ENCODE measurements at regions not wholly inside any gene's neighbourhood (a gene's known extent, or its start where the extent isn't known, plus 50 kb on each side); places are given as distances from the start of the nearest gene placed in this dataset.
"Not testable (repeated sequence)": the region's sequence is repeated elsewhere in the genome, so short reads cannot be mapped to it uniquely, and the experiment has no call there.

GRCh38 chr17:6254036-6254435, 180.9 kb downstream of the AIPL1 start:
- DNase-seq (ENCODE audit: insufficient read length) (no peak), FAIRE-seq (no peak)
- no peak for TF ChIP-seq POLR2A (IDR thresholded peaks at IDR 0.05; ENCODE audit: low read depth, low read length)
- no peak for TF ChIP-seq TAF1 (IDR thresholded peaks at IDR 0.05; ENCODE audit: borderline replicate concordance, low read depth, low read length)
- TF ChIP-seq POLR2AphosphoS5 (IDR thresholded peaks at IDR 0.05; ENCODE audit: low read depth, low read length) = no peak

DNA sequence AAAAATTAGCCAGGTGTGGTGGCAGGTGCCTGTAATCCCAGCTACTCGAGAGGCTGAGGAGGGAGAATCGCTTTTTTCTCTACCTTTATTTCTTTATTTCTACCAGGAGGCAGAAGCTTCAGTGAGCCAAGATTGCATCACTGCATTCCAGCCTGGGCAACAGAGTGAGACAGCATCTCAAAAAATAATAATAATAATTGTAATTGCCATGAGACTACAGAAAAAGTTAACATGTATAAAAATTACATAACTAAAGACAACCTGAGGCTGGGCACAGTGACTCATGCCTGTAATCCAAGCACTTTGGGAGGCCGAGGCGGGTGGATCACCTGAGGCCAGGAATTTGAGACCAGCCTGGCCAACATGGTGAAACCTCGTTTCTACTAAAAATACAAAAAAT, 181.5 kb downstream of the WSCD1 start:
- not testable (repeated sequence) for FAIRE-seq; DNase-seq (ENCODE audit: insufficient read length)

DNA sequence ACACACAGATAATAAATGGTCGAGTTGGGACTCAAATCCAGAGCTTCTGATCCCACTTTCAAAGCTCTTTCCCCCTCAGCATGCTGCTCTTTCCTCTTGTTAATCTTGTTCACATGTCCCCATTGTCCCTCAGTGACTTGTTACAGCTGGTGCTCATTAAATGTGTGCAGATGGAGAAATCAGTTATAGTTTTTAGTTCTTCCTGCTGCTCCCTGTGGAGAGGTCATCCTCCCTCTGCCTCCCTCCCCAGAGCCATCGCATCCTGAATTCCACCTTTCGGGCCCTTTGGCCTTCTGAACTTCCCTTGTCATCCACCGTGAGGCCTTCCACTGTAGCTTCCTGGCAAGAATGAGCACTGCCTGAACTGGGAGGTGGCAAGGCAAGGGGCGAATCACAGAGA, 179.6 kb downstream of the WSCD1 start:
- DNase-seq (ENCODE audit: insufficient read length) (no peak), FAIRE-seq (no peak)
- TF ChIP-seq TAF1 (IDR thresholded peaks at IDR 0.05; ENCODE audit: borderline replicate concordance, low read depth, low read length) (no peak), POLR2AphosphoS5 (IDR thresholded peaks at IDR 0.05; ENCODE audit: low read depth, low read length) (no peak), POLR2A (IDR thresholded peaks at IDR 0.05; ENCODE audit: low read depth, low read length) (no peak)

DNA sequence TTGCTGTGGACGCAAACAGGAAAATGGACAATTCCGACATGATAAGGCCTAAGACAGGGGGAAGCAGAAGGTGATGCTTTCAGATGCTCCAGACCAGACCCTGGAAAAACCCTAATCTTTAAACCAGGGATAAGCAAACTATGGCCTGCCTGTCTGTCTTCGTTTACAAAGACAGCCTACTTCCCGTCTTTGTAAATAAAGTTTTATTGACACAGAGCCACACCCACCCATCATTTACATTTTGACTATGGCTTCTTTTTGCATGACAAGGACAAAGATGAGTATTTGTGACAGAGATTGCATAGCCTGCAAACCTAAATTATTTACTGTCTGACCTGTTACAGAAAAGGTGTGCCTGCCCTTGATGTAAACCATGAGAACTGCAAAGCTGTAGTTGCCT, 177.9 kb downstream of the WSCD1 start:
- DNase-seq (ENCODE audit: insufficient read length) (no peak), FAIRE-seq (no peak)
- TF ChIP-seq TAF1 (IDR thresholded peaks at IDR 0.05; ENCODE audit: borderline replicate concordance, low read depth, low read length) (no peak), POLR2A (IDR thresholded peaks at IDR 0.05; ENCODE audit: low read depth, low read length) (no peak), POLR2AphosphoS5 (IDR thresholded peaks at IDR 0.05; ENCODE audit: low read depth, low read length) (no peak)

GRCh38 chr17:6245301-6246177, 175.4 kb downstream of the WSCD1 start:
- FAIRE-seq (no peak), DNase-seq (ENCODE audit: insufficient read length) (no peak)
- TF ChIP-seq TAF1 (IDR thresholded peaks at IDR 0.05; ENCODE audit: borderline replicate concordance, low read depth, low read length) (no peak), POLR2A (IDR thresholded peaks at IDR 0.05; ENCODE audit: low read depth, low read length) (no peak), POLR2AphosphoS5 (IDR thresholded peaks at IDR 0.05; ENCODE audit: low read depth, low read length) (no peak)

GRCh38 chr17:6244796-6245195, 174.6 kb downstream of the WSCD1 start:
- DNase-seq (ENCODE audit: insufficient read length) = no peak
- no peak for FAIRE-seq
- TF ChIP-seq POLR2AphosphoS5 (IDR thresholded peaks at IDR 0.05; ENCODE audit: low read depth, low read length) (no peak), TAF1 (IDR thresholded peaks at IDR 0.05; ENCODE audit: borderline replicate concordance, low read depth, low read length) (no peak), POLR2A (IDR thresholded peaks at IDR 0.05; ENCODE audit: low read depth, low read length) (no peak)

- FAIRE-seq (no peak), DNase-seq (ENCODE audit: insufficient read length) (no peak)
- TF ChIP-seq POLR2AphosphoS5 (IDR thresholded peaks at IDR 0.05; ENCODE audit: low read depth, low read length) (no peak), TAF1 (IDR thresholded peaks at IDR 0.05; ENCODE audit: borderline replicate concordance, low read depth, low read length) (no peak), POLR2A (IDR thresholded peaks at IDR 0.05; ENCODE audit: low read depth, low read length) (no peak)
Observed at GRCh38 chr17:6244253-6244652, 174.1 kb downstream of the WSCD1 start.

- TF ChIP-seq TAF1 (IDR thresholded peaks at IDR 0.05; ENCODE audit: borderline replicate concordance, low read depth, low read length) = no peak
- TF ChIP-seq POLR2AphosphoS5 (IDR thresholded peaks at IDR 0.05; ENCODE audit: low read depth, low read length) = no peak
- FAIRE-seq = no peak
- no peak for DNase-seq (ENCODE audit: insufficient read length)
Observed at GRCh38 chr17:6243186-6243585, 173.0 kb downstream of the WSCD1 start.

DNA sequence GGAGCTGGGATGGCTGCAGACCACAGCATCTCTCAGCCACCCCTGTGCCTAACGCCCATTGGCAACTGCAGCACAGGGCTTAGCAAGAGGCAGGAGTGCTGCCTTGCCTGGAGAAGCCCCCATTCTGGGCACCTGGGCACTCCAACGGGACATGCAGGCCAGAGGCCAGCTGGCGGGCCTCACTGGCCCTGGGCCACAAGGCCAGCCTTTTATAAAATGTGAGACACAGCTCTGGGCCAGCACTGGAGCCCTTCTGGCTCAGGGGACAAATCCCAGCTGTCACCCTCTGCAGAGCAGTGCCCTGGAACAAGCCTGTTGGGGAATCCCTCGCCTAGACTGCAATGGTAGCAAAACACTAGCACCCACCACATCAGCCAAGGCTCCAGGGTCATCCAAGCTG, 171.8 kb downstream of the WSCD1 start:
- TF ChIP-seq POLR2AphosphoS5 (IDR thresholded peaks at IDR 0.05; ENCODE audit: low read depth, low read length) = no peak
- no peak for TF ChIP-seq POLR2A (IDR thresholded peaks at IDR 0.05; ENCODE audit: low read depth, low read length)
- TF ChIP-seq TAF1 (IDR thresholded peaks at IDR 0.05; ENCODE audit: borderline replicate concordance, low read depth, low read length) = no peak
- no peak for FAIRE-seq
- DNase-seq (ENCODE audit: insufficient read length) = no peak

DNA sequence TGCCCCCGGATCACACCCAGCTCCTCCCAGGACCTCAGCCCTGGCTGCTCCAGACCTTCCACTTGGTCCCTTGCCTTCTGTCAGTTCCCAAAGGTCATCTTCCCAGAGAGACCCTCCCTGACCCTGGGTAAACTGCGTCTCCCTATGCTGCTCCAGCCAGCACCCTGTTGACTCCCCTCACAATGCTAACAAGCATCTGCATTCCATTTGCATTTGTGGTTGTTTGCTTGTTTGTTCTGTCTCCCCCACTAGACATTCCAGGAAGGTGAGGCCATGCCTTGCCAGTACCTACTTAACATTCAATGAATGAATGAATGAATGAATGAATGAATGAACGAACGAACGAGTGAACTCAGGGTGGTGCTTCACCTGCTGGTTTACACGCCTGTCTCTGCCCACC, 171.2 kb downstream of the WSCD1 start:
- TF ChIP-seq POLR2A (IDR thresholded peaks at IDR 0.05; ENCODE audit: low read depth, low read length) (no peak), POLR2AphosphoS5 (IDR thresholded peaks at IDR 0.05; ENCODE audit: low read depth, low read length) (no peak), TAF1 (IDR thresholded peaks at IDR 0.05; ENCODE audit: borderline replicate concordance, low read depth, low read length) (no peak)
- FAIRE-seq = no peak
- DNase-seq (ENCODE audit: insufficient read length) = no peak

GRCh38 chr17:6240601-6241000, 170.4 kb downstream of the WSCD1 start:
- no peak for TF ChIP-seq POLR2A (IDR thresholded peaks at IDR 0.05; ENCODE audit: low read depth, low read length)
- TF ChIP-seq POLR2AphosphoS5 (IDR thresholded peaks at IDR 0.05; ENCODE audit: low read depth, low read length) = no peak
- TF ChIP-seq TAF1 (IDR thresholded peaks at IDR 0.05; ENCODE audit: borderline replicate concordance, low read depth, low read length) = no peak
- no peak for FAIRE-seq
- no peak for DNase-seq (ENCODE audit: insufficient read length)

GRCh38 chr17:6240001-6240400, 169.8 kb downstream of the WSCD1 start:
- DNase-seq (ENCODE audit: insufficient read length) (no peak), FAIRE-seq (no peak)
- no peak for TF ChIP-seq POLR2AphosphoS5 (IDR thresholded peaks at IDR 0.05; ENCODE audit: low read depth, low read length)
- TF ChIP-seq TAF1 (IDR thresholded peaks at IDR 0.05; ENCODE audit: borderline replicate concordance, low read depth, low read length) = no peak
- no peak for TF ChIP-seq POLR2A (IDR thresholded peaks at IDR 0.05; ENCODE audit: low read depth, low read length)
